HG03342 (cell line): ENCODE measurements at regions not wholly inside any gene's neighbourhood (a gene's known extent, or its start where the extent isn't known, plus 50 kb on each side); places are given as distances from the start of the nearest gene placed in this dataset.
"Not testable (repeated sequence)": the region's sequence is repeated elsewhere in the genome, so short reads cannot be mapped to it uniquely, and the experiment has no call there.

Source experiments
- ATAC-seq: cut with Tn5 transposase; IDR thresholded peaks from one replicate; pipeline ENCODE4 v1.9.1; 2021; ENCODE audit warnings: mild to moderate bottlenecking, moderate library complexity; ENCODE audit not compliant: unreplicated experiment

DNA sequence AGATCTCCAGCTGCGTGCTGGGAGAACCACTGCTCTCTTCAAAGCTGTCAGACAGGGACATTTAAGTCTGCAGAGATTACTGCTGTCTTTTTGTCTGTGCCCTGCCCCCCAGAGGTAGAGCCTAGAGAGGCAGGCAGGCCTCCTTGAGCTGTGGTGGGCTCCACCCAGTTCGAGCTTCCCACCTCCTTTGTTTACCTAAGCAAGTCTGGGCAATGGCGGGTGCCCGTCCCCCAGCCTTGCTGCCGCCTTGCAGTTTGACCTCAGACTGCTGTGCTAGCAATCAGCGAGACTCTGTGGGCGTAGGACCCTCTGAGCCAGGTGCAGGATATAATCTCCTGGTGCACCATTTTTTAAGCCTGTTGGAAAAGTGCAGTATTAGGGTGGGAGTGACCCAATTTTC is 128.6 kb downstream of the ACTR3 start:
- not testable (repeated sequence) for ATAC-seq

DNA sequence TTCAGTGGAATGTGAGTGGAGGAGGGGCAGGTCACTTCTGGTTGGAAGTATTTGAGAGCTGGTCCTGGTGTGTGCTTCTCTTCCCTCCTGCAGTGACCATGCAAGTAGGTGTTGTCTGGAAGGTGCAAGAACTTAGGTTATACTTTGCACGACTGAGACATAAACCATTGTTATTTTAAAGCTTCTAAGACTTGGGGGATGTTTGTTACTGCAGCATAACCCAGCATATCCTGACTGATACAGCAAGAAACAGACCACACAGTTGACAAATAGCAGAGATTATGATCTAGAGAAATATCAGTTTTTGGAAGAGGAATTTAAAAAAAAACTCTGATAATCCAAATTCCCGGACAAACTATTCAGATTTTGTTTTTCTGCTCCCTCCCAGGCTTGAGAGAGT is 130.8 kb downstream of the ACTR3 start:
- ATAC-seq: no peak

DNA sequence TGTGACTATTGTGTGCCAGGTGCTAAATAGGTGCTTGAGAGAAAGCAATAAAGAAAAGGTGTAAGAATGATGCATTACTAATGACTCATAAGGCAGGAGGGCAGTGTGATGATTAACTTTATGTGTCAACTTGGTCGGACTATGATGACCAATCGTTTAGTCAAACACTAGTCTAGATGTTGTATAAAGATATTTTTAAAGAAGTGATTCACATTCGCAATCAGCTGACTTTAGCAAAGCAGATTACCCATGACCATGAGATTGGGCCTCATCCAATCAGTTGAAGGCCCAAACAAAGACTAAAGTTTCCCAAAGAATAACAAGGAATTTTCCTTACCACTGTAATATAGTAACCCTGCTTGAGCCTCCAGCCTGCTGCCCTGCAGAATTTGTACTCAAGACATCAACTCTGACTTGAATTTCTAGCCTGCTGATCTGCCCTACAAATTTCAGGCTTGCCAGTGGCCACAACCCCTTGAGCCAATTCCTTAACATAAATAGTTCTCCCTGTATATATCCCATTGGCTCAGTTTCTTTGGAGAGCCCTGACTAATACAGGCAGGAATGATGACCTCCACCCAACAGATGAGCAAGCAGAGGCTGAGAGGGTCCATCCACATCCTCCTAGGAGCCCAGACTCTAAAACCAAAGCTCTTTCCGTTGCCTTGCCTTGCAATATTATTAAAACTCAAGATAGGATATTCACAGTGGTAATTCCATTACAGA is 132.6 kb downstream of the ACTR3 start:
- ATAC-seq: no peak

DNA sequence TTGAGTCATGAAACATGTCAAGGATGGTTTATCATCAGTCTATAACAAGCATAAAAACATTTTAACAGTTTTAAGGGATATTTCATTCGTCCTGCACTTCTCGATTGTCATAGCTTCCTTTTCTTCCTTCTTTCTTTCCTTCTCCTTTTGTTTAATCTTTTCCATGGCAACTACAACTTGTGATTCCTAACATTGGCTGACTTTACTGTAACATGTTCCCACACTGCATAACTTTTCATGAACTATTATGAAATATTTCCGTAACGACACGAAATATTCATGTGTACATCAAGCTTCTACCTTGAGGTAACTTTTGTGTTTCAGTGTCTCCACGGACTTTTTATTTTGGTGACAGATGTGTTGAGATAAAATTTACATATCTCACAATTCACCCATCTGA is 134.4 kb downstream of the ACTR3 start:
- no peak for ATAC-seq

DNA sequence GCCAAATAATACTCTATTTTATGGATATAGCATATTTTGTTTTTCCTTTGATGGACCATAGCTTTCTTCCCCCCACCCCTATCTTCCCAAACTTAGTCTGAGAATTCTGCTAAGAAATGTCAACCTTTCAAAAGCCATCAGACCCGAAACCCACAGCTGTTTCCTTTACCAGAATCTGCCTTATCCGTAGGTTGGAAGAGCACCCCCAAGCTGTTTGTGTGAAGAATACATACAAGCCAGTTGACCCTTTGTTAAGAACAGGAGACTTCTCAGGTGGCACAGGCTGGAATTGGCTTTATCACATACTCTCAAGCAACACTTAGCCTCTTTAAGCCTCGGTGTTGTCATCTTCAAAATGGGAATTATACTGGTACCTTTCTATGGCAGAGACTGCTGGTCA is 135.1 kb downstream of the ACTR3 start:
- no peak for ATAC-seq

DNA sequence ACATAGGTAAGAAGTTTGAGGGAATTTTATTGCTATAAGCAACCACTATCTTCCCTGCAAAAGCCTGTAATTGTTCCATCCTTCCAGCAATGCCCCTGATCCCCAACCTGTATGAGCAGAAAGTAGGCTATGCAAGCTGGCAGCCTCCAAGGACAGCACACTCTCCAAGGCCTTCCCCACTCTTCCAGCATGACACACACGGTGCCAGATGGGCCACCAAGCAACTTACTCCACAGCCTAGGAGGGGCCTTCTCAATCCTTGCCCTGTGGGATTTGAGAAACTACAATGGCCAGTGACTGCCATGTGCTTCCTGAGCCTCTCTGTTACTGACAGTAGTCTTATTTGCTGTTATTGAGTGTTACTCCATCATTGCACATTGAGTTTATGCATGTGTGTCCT is 137.5 kb downstream of the ACTR3 start:
- no peak for ATAC-seq

DNA sequence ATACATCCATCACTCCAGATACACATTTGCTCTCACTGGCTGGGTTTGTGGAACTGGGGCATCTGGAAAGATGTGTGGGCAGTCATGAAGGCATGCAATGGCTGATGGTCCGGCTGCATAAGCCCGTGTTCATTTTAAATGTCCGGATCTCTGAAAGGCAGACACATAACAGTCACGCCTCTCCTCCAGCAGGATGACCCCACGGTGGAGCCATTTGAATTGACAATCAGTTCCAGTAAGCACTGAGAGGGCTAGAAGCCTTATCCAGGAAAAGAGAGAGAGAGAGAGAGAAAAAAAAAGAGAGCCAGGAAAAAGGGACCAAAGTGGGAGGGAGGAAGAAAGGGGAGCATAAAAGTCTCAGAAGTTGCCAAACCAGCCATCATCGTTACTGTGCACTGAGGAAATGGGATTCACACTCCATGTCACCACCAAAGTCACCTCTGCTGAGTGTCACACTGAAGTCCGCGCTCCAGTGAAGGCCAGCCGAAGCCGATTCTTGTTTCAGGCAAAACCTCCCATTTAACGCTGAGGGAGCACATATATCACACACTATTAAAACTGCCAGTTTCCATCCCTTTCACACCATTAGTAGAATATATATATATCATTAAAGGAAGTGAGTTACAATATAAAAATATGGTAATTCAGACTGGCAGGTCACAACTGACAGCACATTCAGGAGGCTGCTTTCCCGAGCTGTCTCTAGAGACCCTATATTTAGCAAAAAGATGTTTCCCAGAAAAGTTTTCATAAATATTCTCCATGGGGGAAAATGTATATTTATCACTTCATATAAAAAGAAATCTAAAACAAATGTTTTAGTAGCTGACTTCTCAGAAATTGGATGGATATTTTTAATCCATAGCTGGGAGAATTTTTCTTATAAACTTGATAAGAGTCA is 142.0 kb downstream of the ACTR3 start:
- ATAC-seq: no peak

DNA sequence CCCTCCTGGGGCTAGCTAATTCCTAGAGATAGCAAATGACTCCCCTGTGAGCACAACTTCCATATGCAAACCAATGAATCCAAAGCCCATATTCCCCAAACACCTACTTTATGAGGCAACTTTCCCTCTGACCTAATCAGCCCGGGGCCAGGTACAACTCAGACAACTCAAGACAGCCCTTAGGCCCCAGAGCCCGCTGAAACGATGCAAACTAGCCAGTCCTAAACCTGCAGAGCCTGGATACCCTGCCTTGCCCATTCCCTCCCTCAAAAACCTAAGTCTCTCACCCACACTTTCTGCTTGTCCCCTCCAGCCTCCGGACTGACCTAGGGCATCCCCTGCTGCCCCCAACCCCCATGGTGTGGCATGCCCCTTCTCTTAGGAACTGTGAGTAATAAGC is 142.8 kb downstream of the ACTR3 start:
- no peak for ATAC-seq

DNA sequence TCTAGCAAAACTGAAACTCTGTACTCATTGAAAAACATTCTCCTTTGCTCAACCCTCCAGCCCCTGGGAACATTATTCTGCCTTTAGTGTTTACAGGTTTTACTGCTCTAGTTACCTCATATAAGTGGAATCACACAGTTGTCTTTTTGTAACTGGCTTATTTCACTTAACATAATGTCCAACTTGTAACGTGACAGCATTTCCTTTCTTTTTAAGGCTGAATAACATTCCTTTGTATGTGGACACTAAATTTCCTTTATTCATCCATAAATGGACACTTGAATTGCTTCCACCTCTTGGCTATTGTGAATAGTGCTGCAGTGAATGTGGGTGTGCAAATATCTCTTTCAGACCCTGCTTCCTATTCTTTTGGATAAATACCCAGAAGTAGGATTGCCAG is 144.9 kb downstream of the ACTR3 start:
- no peak for ATAC-seq

DNA sequence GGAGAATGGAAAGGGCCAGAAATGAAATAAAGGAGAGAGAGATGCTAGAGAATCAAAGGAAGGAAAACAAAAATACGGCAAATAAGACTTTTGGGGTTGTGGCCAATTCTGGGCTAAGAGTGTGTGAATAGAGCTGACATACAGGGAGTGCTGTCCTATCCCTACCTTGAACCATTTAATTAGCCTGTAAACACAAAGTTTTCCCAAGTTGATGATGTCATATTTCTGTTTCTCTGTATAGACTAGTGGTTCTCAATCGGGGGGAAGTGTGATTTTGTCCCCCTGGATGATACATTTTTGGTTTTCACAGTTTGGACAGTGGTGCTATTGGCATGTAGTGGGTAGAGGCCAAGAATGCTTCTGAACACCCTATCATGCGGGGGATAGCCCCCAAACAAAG is 148.8 kb downstream of the ACTR3 start:
- no peak for ATAC-seq

DNA sequence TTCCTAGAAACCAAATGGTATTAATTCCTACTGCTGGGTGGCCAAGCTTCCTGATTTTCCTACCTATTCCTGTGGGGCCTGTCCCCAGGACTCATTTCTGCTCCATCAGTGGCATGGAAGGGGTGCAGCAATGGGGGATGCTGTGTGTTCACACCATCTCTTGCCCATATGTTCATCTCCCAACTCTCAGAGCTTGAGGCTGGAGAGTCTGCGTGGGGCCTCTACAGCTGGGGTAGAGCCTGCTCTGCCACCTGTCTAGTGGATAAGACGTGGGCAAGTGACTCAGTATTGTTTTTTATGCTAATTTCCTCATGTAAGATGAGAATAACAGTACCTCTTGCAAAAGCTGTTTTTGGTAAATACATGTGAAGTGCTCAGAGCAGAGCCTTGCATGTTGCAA is 149.8 kb downstream of the ACTR3 start:
- ATAC-seq: no peak

DNA sequence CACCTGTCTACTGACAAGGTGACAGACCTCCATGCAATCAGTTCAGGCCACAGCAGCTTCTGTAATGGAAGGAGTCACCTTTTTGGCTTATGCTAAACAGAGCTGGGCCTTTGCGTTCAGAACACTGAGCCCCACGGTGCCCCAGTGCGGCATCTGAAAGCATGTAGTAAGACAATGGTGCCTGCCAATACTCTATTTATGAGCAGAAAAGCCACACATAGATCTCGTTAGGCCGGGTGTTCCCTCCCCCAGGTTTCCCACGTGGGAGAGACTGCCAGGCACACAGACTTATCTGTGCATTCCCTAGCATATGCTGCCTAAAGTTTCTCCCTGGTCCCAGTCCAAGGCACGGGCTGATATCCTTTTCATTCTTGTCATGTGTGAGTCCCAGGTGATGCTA is 150.9 kb downstream of the ACTR3 start:
- no peak for ATAC-seq

DNA sequence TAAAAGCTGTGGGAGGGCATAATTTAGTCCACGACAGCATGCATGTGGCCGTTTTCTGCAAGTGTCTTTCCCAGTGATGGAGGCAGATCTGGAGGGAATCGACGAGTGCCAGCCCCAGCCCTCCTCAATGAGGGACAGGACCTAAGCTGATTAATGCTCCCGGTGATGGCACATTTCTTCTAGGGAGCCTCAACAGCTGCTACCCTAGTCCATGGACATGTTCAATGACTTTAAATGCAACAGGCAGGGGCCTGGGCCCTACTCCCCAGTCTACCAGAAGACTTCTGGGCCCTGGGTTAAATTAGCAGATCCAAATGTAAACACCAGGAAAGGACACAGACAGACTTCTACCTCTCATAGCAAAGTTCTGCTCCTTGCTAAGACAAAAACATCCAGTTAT is 155.1 kb downstream of the ACTR3 start:
- ATAC-seq: no peak

DNA sequence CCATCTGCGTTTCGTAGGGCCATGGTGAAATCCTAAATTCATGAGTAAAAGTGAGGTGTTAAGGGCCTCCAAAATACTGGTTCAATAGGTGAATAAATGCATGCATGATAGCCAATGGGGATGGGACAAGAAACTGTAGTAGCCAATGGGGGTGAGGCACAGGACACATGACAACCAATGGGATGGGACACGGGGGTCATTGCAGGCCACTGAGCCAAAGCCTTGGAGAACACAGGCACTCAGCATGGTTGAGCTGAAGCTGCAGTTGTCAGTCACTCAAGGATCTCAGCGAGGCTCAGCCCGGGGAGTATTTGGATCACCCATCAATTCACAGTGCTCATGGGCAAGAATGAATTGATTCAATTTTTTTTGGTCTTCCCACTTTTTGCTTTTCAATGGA is 156.5 kb downstream of the ACTR3 start:
- ATAC-seq: no peak

DNA sequence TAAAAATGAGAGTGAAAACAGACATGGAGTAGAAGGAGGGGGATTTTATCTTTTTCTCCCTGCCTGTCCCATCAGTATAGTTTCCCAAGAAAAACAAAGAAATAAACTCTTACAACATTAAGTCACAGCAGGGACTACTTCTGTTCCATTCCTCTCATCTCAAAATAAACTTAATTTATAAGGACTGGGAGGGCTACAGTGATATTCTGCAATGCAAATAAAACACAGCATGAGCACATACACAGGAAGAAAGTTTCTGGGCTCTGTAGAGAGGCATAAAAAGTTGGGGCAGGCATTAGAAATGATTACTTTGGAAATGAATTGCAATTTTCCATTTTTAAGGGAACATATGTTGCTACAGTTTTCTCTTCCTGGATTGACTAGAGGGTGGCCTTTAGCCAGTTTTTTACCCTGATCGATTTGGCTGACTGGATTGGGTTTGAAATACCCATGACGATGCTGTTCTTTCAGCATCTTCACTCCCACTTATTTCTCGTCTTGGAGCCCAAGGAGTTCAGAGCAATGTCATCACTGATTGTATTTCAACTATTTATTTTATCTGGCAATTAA is 157.1 kb downstream of the ACTR3 start:
- ATAC-seq: no peak

DNA sequence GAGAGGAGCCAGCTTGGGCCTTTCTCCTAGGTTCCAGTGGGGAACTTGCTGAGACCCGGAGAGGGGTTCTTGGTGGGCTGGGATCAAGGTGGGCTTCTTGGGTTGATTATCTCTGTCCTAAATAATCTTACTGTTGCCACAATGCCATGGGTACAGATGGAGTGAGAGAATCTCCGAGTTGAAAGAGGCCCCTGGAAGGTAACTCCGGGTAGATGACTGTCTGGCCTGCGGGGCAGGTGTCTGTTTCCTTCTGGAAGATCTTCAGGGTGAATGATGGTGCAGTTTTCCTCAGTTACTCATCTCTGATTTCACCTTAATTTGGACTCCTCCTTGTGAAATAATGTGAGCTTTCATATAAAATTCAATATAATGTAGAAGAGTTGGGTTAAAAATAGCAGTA is 159.4 kb downstream of the ACTR3 start:
- ATAC-seq: no peak

DNA sequence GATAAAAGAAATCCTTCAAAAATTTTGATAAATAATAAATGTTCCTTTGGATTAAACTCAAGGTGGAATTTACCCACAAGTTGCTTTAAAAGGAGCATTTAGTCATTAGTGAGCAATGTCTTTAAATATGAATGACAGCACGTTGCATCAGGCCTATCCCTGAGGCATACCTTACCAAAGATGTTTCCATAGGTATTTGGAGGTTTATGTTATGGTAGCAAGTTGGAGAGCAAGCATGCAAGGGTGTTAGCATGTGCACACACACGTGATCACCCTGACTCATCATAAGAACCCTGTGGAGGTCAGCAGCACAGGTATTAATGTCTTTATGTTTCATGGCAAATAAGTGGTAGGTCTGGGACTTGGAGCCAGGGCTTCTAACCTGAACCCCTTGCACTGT is 159.9 kb downstream of the ACTR3 start:
- no peak for ATAC-seq

DNA sequence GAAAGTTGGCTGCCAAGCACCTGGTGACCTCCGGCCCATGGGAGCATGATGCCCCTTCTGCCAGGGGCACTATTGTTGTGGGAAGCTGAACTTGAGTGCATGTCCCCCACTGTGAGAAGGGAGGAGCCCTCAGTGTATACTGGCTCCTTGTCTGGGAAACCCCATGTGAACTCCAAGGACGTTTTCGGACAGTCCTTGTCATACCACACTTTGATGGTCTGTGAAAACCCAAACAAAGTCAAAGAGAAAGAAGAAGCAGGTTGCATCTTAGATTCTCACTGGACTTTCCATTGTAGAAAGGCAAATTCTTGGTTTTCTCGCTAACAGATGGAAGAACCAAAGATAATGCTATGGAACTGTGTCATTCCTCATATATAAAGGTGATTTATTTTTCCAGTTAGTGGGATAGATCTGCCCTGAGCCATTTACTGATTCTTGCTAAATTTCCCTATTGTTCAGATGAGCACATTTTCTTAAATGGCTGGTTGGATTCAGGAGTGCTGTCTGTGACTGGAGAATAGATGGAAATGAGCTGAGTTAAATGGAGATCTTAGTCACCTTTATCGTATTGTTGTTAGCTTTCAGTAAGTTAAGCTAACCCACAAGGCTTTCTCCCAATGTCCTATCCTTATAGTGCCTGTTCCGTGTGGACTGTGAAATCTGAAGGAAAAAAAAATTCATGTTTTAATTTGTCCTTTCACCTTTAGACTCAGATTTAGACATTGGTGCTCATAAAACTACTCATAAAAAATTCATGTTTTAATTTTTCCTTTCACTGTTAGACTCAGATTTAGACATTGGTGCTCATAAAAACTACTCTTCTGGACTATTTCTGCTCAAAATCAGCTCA is 166.6 kb downstream of the ACTR3 start:
- peak; percentile 74 for ATAC-seq

DNA sequence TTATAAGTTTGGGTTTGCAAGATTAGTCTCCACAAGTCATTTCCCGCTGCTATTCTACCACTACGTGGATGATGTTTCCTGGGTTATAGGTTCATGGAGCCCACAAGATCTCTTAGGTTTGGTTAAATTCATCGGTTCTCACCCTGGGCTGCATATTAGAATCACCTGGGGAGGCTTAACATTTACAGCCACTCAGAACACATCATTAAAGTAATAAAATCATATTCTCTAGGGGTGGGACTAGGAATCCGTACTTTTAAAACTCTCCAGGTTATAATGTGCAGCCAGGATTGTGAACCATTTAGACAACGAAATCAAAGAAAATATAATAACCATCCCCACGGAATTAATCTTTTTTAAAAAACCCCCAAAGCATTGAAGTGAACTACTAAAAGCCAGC is 167.7 kb downstream of the ACTR3 start:
- no peak for ATAC-seq

DNA sequence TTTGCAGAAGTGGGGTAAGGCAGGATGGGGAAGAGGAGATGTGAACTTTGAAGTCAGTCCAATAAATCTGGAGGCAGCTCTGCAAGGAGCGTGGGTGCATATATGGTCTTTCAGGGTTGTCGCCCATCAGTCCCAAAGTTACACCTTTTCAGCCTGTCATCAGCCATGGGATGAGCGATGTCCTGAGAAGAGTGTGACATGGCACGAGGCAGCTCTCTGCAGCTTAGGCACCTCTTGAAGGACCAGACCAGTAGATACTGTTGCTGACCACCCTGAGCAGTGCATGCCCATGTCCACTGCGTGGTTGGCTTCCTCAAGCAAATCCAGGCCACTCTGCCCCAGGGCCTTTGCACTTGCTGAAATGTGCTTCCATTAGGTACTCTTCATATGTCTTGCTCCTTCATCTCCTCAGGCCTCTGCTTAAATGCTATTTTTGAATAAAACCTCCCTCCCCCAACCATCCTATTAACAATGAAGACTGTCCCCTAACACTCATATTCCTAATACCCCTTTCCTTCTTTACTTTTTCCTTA is 171.7 kb downstream of the ACTR3 start:
- no peak for ATAC-seq

DNA sequence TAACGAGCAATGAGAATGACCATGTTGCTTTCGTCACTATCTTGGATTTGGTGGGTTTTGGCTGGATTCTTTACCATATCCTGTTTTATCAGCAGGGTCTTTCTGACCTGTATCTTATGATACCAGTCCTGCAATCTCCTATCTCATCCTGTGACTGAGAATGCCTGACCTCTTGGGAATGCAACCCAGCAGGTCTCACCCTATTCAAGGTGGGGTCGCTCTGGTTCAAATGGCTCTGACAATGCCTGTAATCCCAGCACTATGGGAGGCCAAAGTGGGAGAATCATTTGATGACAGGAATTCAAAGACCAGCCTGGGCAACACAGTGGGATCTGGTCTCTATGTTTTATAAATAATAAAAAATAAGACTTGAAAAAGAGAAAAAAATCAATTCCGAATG is 173.5 kb downstream of the ACTR3 start:
- no peak for ATAC-seq
